Superior temporal gyrus (tissue), 1 donor: ENCODE measurements at regions not wholly inside any gene's neighbourhood (a gene's known extent, or its start where the extent isn't known, plus 50 kb on each side); places are given as distances from the start of the nearest gene placed in this dataset.

Experiments used
- DNase-seq: peaks from one replicate; pipeline ENCODE4 v3.0.0-alpha.2; 2016; ENCODE audit errors: extremely low spot score

DNA sequence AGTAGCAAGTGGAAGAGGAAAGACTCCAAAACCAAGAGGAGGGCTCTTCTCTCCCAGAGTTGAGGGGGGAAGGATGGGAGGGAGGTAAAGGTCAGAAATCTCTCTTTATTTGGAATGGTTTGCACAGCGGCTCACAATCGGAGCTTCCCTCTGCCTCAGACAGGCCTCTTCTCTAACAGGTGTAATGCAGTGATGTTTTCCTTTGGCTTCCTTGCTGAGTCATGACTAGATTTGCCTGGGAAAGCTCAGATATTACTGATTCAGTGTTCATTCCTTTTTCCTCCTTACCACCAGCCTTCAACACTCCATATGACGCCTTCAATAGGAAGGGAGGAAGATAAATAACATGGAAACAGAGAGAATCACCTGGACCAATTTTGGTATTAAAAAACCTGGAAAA, 136.6 kb downstream of the RNF152 start:
- DNase-seq: no peak

DNA sequence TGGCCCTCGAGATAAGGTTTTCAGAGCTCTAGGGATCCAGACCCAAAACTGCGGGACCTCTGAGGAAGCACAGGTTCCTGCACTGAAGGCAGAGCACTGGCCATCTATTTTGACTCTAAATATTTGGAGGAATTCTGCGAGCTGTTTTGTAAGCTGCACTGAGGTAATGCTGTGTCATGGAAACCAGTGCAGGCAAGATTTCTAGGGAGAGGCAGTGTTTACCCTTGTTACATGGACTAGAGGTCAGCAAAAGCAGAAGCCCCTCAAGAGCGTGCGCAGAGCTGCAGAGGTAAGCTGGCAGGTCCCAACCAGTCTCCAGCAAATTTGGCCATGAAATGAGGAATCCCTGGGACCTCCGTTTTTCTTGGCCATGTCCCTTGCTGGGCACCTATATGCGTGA, 137.3 kb downstream of the RNF152 start:
- DNase-seq: no peak

DNA sequence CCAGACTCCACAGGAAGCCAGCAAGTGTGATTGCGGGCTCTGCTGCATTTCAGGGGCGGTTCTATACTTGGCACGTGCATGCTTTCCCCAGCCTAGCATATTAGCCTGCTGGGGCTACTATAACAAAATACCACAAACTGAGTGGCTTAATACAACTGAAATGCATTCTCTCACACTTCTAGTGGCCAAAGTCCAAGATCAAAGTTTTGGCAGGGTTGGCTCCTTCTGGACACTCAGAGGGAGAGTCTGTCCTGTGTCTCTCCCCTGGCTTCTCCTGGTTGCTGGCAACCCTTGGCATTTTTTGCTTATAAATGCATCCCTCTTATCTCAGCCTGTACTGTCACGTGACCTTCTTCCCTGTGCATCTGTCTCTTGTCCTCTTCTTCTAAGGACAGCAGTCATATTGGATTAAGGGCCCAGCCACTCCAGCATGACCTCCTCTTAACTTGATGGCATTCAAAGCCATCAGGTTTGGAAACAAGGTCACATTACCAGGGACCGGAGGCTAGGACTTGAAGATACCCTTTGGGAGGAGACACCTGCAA, 138.7 kb downstream of the RNF152 start:
- no peak for DNase-seq

DNA sequence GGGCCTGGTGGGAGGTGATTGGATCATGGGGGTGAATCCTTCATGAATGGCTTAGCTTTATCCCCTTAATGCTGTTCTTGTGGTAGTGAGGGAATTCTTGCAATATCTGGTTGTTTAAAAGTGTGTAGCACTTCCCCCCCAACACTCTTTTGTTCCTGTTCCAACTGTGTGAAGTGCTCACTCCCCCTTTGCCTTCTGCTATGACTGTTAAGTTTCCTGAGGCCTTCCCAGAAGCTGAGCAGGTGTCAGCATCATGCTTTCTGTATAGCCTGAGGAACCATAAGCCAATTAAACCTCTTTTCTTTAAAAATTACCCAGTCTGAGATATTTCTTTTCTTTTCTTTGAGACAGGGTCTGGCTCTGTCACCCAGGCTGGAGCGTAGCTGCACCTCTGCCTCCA, 139.4 kb downstream of the RNF152 start:
- DNase-seq: no peak

DNA sequence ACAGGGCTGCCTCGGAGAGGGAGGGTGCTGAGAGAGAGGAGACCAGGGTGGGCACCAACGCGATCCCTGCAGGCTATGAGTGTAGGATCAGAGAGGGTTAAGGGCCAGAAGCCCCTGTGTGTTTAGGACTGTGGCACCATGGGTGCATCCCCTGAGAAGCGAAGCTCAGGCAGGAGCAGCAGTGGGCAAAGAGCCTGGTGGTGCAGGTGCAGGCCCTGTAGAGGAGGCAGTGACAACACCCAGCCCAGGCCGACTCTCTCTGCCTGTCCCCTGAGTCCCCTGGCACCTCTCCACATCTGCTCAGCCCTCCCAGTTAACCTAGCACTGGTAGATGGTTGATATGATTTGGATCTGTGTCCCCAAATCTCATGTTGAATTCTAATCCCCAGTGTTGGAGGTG, 139.8 kb downstream of the RNF152 start:
- no peak for DNase-seq

DNA sequence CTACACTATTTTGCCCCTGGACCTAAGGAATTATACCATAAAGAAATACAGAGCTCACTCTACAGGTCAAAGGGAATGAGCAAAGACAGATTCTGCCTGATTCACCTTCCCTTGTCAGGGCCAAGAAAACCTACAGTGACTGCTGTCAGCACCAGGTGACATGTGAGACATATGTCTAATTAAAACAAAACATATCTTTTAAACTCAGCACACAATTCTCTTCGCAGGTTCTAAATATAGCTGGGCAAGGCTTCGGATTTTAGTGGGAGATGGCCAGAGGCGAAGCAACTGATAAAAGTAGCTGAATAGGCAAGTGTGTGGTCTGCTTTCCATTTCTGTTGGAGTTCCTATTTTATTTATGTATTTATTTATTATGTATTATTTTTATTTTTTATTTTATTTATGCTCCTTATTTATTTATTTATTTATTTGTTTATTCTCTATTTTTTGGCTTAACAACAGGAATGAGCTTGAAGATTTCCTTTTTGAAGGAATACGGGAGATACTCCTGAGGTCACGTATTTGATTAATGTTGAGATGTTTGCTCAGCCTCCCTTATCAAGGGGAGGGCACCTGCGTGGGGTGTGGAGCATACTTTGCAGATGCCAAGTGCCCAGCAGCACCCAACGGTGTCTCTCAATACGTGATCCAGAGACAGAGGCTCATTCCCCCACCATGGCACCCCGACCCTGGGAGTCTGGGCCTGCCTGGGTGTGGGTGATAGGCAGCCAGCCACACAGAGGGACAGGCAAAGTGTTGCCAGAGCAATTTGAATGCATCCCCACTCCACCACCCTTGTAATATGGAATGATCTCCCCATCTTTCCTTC, 141.8 kb downstream of the RNF152 start:
- DNase-seq: no peak

DNA sequence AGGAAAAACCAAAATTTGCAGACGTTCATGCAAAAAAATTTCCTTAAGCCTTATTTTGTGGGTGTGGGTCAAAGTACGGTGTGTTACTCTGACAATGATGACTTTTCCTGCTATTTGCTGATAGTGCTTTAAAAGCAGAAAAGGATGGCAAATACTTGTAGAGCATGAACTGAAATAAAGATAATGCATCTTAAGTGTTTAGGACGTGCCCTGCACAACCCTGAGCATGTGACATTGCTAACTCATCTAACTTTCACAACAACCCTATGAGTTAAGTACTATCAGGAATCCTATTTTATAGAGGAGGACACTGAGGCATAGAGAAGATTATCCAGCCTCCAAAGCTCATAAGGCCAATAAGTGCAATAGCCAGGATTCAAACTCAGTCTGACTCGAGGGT, 143.3 kb downstream of the RNF152 start:
- no peak for DNase-seq

DNA sequence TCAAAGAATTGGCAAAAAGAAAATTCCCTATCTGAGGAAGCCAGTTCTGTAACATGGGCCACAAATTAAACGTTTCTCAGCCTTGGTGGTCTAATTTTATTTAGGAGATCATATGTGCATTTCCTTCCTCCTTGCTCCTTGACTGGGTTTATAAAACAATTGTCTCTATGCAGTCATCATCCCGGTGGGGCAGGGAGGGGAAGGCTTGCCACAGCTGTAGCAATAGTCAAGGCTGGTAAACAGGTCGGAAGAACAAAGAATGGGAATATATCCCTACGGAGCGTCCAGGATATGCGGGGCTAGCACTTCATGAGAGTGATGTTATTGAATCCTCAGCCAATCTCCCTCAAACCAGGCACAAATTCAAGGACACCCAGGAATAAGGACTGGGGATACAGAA, 143.8 kb downstream of the RNF152 start:
- DNase-seq: no peak

DNA sequence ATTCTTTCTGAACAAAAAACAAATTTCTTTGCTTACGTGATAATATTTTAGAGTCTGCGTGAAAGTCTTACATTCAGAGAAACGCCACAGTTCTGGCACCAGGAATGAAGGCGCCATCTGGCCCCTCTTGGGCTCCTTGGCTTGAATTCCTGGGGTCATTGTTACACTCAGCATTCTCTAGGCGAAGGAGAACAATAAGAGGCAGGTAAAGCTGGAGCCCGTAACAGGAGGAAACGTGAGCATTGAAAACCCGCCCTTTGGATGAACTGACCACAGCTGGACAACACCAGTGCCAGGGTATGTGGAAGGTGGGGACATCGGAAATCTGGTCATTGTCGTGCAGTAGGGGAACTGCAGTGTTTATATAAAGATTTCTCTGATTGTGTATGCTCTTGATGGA, 144.8 kb downstream of the RNF152 start:
- no peak for DNase-seq

DNA sequence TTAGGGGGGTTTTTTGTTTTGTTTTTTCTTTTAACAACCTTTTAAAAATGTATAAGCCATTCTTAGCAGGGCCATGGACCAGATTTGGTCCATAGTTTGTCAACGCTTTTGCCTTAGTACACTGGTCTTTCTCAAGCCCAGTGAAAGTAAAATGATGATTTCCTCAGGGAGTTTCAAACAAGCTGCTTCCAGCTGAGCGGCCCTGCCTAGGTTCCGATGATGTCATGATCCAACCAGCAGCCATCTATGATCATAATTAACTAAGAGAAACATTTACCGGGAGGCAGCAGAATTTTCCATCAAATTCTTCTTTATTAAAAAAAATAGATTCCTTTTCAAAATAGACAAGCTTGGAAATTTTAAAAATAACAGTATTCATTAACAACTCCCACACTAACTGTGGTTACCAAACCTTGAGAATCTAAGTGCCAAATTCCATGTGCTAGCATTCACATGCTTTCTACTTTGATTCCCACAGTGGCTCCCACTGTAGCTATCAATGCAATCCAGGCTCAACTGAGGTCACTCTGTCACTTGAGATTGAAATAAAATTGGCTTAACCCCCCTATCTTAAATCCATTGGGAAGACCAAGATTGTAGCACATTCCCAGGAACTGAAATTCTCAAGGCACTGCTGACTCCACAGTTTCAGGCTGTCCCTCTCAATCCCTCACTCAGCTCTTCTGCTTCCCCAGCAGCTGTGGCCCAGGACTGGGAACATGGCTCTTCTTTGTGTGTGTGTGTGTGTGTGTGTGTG, 148.9 kb downstream of the RNF152 start:
- DNase-seq: no peak

DNA sequence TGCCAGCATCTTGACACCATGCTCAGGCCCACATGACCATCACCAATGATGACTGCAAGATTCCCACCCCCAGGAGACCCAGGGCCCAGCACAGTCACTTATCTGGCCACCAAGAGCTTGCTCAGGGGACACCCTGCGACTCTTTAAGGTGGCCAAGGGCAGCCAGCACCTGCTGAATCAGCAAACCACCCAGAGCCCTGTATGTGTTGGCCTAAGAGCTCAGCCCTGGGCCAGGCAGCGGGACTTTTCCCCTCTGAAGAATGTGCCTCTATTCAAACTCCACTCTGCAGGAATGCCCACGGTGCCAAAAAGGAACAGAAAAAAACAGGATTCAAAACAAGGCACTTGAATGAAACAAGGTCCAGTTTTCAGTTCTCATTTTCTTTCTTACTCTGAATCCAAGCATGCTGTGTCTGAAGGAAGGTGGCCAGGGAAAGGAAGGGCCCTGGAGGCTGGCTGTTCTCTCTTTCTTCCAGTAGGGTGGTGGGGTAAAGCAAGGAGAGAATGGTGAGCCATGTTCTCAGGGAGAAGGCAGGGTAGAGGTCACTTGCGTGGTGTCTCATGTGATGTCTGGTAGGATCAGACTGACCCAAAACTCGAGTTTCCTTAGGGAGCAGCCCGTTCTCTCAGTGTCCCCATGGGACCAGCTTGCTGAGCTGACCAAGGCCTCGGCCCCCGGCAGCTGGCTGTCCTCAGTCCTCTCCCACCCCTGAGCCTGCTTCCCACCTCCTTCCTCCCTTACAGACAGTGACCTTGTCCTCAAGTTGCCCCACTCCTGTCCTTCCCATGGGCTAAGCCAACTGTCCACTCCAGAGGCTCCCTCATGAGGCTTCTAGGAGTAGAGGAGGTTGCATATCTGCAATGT, 150.0 kb downstream of the RNF152 start:
- DNase-seq: no peak

DNA sequence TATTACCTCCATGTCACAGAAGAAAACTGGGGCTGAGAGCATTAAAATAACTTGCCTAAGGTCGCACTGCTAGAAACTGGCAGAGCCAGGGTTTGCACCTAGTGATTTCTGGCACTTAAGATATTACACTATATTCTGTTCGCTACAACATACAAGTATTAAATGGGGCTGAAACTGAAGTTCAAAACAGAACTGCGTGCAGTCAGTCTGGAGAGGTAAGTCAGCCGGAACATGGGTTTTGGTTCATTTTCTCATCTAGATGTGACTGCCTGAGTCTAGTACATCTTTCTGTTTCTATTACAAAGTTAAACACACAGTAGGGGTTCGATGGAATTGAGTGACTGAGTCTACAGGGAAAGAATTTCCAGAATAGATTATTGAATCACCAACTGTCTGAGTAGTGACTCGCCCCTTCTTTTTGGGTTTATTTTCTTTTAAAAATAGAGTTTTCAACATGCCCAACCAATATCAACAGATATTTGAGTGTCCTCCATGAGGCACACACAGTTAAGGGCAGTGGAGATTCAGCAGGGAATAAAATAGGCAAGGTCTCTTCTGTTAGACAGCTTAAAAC, 150.8 kb downstream of the RNF152 start:
- no peak for DNase-seq

DNA sequence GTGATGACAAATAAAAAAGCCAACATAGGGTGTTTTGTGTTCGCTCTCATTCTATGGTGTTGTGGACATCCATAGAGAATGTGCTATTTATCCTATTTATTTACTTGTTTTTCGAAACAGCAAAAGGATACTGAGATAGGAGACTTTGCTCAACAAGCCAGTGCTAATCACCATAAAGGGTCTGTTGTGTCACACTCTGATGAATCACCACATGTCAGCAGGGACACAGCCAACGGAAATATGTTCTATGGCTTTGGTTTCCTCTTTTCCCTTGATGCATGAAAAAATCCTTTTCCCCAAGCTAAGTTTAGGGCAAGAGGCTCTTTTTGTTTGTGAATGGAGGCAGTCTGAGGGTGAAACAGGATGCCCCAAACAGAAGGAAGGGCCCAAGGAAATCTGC, 154.3 kb downstream of the RNF152 start:
- DNase-seq: no peak

DNA sequence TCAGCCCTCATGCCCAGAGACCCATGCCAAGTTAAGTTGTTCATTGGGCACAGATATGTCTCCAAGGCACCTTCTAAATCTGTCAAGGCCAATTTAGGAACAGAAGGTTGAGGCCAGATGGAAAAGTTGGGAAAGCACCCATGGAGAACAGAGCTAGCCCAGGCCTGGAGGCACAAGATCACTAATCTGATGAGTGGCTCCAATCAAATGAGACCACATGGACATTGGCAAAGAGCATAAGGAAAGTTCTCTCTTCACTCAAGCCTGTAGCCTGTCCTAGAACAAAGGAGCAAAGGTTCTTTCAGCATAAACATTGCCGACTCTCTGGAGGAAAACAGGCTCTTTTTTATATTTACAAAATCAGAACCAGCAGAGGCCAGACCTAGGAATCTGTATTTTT, 154.8 kb downstream of the RNF152 start:
- DNase-seq: no peak

DNA sequence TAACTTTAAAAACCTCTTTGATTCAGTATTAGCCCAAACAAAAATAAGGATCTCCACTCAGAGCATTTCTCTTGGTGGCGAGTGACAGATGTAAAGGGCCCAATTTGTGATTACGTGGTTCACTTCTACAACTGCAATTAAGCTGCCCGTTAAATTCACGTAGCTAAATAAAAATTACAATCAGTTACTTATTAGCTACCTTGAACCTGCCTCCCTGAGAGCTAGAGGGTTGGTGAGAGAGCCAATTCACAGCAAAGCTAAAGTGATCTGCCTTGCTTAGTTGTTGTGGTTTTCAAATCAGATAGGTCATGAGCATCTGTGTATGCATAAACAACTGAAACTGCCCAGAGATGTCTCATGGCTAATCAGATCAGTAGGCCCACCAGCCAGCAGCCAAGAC, 156.7 kb downstream of the RNF152 start:
- DNase-seq: no peak

DNA sequence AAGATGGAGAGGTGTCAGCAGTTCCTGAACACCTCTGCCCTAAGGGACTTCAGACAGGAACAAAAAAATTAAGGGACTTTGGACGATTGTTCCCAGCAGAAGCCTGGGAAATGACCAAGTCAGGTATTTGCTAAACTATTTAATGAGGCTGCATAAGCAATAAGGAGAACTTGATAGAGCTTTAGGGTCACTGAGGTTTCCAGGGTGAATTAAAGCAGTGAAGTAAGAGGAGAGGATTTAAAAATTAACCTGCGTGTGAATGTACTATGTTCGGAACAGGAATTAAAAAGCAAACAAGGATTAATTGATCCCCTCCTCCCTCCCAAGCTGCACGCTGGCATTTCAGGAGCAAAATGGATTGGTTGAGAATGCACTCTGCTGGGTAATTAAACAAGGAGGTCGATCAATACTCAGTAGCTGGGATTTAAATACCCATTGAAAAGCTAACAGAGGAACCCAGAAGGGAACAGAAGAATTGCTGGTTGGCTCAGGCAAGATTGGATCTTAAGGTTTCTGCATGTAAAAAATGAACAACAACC, 157.2 kb downstream of the RNF152 start:
- DNase-seq: no peak

DNA sequence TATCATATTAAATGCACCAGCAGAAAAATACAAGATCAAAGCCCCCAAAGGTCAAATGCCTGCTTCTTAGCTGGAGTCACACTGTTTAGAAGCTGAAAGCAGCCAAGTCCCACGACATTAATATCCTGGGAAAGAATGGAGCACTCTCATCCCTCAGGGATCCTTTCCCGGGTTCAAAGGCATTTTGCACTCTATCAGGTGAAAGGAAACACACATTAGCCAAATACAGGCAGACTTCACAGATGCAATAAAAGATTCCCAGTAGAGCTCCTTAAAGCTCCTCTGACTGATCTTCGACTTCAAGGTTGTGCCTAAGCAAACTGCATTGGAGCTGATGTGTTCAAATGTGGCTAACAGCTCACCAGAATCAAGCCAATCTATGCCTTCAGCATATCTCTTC, 158.4 kb downstream of the RNF152 start:
- no peak for DNase-seq

DNA sequence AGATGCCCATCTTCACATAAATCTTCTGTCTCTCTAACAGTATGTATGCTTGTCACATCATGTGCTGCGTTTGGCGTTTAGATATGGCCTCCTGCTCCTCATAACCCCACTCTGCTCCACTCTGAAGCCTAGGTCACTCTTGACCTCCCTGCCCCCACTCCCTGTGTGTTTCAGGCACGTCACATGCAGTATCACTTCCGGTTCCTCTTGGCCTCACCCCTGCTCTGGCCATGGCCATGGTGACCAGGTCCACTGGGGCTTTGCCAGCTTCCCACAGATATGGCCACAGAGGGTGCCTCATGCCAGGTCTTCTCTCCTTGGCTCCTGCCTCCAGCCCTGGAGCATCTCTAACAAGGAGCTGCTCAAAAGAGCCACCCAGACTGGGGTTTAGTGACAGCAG, 160.0 kb downstream of the RNF152 start:
- DNase-seq: no peak

DNA sequence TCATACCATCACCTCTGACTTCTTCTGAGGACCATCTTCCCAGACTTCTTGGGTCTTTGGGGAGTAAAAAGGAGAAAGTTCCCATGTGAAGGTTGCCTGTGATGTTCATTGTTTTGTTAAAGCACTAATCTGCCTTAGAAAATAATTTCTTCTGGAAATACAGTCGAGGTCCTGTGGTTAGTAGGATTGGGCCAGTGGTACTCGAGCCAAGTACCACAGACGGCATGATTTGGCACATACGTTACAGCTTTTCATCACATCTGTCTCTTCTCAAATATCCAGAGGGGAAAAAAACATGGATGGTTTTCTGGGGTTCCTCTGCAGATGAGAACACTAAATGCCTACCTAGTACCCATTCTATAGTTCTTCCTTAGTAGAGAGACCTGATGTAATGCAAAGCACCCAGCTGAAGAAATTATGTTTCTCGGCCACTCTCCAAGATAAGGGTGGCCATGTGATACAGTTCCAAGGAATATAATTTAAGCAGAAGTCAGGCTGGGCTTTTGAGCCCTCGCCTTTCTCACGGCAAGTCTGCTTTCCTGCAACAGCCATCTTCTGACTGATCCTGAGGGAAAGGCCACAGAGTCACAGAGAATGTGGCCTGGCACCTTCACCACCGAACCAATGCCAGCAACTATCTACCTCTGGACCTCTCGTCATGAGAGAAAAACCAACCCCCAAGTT, 161.0 kb downstream of the RNF152 start:
- no peak for DNase-seq

DNA sequence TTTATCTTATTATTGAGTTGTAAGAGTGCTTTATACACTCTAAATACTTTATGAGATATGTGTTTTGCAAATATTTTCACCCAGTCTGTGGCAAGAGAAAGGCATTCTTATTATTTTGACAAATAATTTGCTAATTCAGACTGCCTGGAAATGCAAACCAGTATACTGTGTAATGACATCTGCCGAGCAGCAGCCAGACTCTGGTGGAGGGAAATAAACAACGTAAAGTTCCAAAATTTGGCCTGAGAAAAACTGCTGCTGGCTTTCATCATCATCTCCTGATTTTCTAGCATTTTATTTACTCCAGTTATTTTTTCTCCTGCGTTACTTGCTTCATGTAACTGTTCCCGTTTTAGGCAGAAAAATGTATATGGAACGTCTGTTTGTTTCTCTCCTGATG, 161.6 kb downstream of the RNF152 start:
- DNase-seq: no peak

DNA sequence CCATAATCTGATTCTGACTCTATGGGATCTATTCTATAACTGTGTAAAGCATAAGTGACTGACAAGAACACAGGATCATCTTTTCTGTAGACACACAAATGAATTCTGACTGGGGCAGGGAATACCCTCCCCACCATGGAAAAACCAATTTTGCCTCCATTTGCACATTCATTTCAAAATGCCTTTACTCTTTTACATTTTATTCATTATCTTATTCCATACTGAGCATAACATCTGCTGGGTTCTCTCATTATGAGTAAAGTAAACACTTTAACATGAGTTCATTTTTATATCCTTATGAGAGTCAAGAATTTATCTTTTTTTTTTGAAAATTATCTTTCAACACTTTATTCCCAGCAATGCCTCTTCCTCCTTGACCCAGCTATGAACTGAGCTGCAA, 163.5 kb downstream of the RNF152 start:
- no peak for DNase-seq
